ENCODE measurements at regions not wholly inside any gene's neighbourhood (a gene's known extent, or its start where the extent isn't known, plus 50 kb on each side); places are given as distances from the start of the nearest gene placed in this dataset.

GRCh38 chr6:91500689-91501303, 913.9 kb upstream of the MAP3K7 start (continued):
- TF ChIP-seq MAFK (IDR thresholded peaks at IDR 0.05; ENCODE audit: partially characterized antibody) (no peak), NPAS2 (CRISPR knock-in tag; IDR thresholded peaks at IDR 0.05; ENCODE audit: borderline replicate concordance) (no peak)

GRCh38 chr6:91498576-91498975, 911.7 kb upstream of the MAP3K7 start:
- Histone ChIP-seq H3K4me3 (no peak overlapping the region), H3K4me1 (no peaks in the 10 kb centered on the region), H3K27ac (no peak overlapping the region), H3K4me2 (no peak overlapping the region), H3K9me3 (no peaks in the 10 kb centered on the region)
- CTCF ChIA-PET, result interaction anchor here (0.5 kb wide), 1 partner anchor 271 kb away, joined by 3 read pairs; no protein-coding TSS in a partner anchor
- 8% methylated on average over 1 of the region's 1 CpG for WGBS (ENCODE audit: missing lambda C conversion rate)
- POLR2A ChIA-PET, result no interaction called here
- no peak for TF ChIP-seq ZC3H11A (IDR thresholded peaks at IDR 0.05)
- TF ChIP-seq FOXS1 (CRISPR knock-in tag; IDR thresholded peaks at IDR 0.05), result no peak
- TF ChIP-seq NFE2L2 (conservative IDR thresholded peaks at IDR 0.05; ENCODE audit: low read length), result no peak
- no peak for TF ChIP-seq CHD4 (IDR thresholded peaks at IDR 0.05; ENCODE audit: borderline replicate concordance)
- no peak for TF ChIP-seq PHF8 (IDR thresholded peaks at IDR 0.05; ENCODE audit: borderline replicate concordance, low read depth)
- TF ChIP-seq ZNF302 (CRISPR knock-in tag; IDR thresholded peaks at IDR 0.05), result no peak
- no peak for TF ChIP-seq CBX2 (IDR thresholded peaks at IDR 0.05; ENCODE audit: borderline replicate concordance, low read depth)
- TF ChIP-seq RARB (CRISPR knock-in tag; IDR thresholded peaks at IDR 0.05), result no peak
- no peak for TF ChIP-seq HOXB5 (CRISPR knock-in tag; IDR thresholded peaks at IDR 0.05)
- TF ChIP-seq RFX5 (IDR thresholded peaks at IDR 0.05), result no peak
- TF ChIP-seq CHD2 (IDR thresholded peaks at IDR 0.05; ENCODE audit: low read length, partially characterized antibody), result no peak
- no peak for TF ChIP-seq HEYL (CRISPR knock-in tag; IDR thresholded peaks at IDR 0.05)
- TF ChIP-seq ELK1 (IDR thresholded peaks at IDR 0.05; ENCODE audit: low read depth, low read length), result no peak
- no peak for TF ChIP-seq HOXB13 (CRISPR knock-in tag; IDR thresholded peaks at IDR 0.05; ENCODE audit: low read depth)
- no peak for TF ChIP-seq FOSB (CRISPR knock-in tag; IDR thresholded peaks at IDR 0.05)
- TF ChIP-seq USF2 (IDR thresholded peaks at IDR 0.05), result no peak
- TF ChIP-seq MAX (IDR thresholded peaks at IDR 0.05), result no peak
- no peak for TF ChIP-seq EP300 (IDR thresholded peaks at IDR 0.05)
- no peak for TF ChIP-seq MYC (IDR thresholded peaks at IDR 0.05; ENCODE audit: borderline replicate concordance, low read length)
- no peak for TF ChIP-seq CEBPB (IDR thresholded peaks at IDR 0.05)
- ATAC-seq (no peak), FAIRE-seq (no peak), DNase-seq (ENCODE audit: low read depth in 1 of 2, low spot score in 1 of 2) (no peak)

GRCh38 chr6:91497770-91498169, 910.9 kb upstream of the MAP3K7 start:
- no peak for DNase-seq (ENCODE audit: low read depth in 1 of 2, low spot score in 1 of 2)
- TF ChIP-seq USF2 (IDR thresholded peaks at IDR 0.05) (no peak), HES2 (IDR thresholded peaks at IDR 0.05) (no peak), RNF2 (IDR thresholded peaks at IDR 0.05; ENCODE audit: borderline replicate concordance, low read depth) (no peak), ZC3H11A (IDR thresholded peaks at IDR 0.05) (no peak), CEBPB (IDR thresholded peaks at IDR 0.05) (no peak), SMC3 (IDR thresholded peaks at IDR 0.05) (no peak), HOXB13 (CRISPR knock-in tag; IDR thresholded peaks at IDR 0.05; ENCODE audit: low read depth) (no peak), CBX8 (IDR thresholded peaks at IDR 0.05) (no peak), KDM1A (IDR thresholded peaks at IDR 0.05; ENCODE audit: low read depth) (no peak), EHF (CRISPR knock-in tag; IDR thresholded peaks at IDR 0.05) (no peak), E2F6 (IDR thresholded peaks at IDR 0.05; ENCODE audit: borderline replicate concordance, low read depth) (no peak)
- Histone ChIP-seq H3K4me1 (no peaks in the 10 kb centered on the region), H3K4me3 (no peak overlapping the region), H3K4me2 (no peak overlapping the region), H3K27ac (no peak overlapping the region), H3K9me3 (no peaks in the 10 kb centered on the region)
- ChIA-PET CTCF (no interaction called here), POLR2A (no interaction called here)
- WGBS (ENCODE audit: missing lambda C conversion rate), result 0% methylated on average over 1 of the region's 1 CpG
- no peak for FAIRE-seq
- ATAC-seq, result no peak
